GM19463 (cell line): ENCODE measurements at regions not wholly inside any gene's neighbourhood (a gene's known extent, or its start where the extent isn't known, plus 50 kb on each side); places are given as distances from the start of the nearest gene placed in this dataset.

ENCODE experiments used
- ATAC-seq: cut with Tn5 transposase; IDR thresholded peaks from one replicate; pipeline ENCODE4 v1.9.1; 2021; ENCODE audit warnings: mild to moderate bottlenecking, moderate library complexity; ENCODE audit not compliant: unreplicated experiment

GRCh38 chr18:59848002-59848401, 51.8 kb upstream of the PMAIP1 start:
- ATAC-seq = peak; percentile 34

- peak; percentile 21 for ATAC-seq
Observed at GRCh38 chr18:59847491-59847846, 52.3 kb upstream of the PMAIP1 start.

DNA sequence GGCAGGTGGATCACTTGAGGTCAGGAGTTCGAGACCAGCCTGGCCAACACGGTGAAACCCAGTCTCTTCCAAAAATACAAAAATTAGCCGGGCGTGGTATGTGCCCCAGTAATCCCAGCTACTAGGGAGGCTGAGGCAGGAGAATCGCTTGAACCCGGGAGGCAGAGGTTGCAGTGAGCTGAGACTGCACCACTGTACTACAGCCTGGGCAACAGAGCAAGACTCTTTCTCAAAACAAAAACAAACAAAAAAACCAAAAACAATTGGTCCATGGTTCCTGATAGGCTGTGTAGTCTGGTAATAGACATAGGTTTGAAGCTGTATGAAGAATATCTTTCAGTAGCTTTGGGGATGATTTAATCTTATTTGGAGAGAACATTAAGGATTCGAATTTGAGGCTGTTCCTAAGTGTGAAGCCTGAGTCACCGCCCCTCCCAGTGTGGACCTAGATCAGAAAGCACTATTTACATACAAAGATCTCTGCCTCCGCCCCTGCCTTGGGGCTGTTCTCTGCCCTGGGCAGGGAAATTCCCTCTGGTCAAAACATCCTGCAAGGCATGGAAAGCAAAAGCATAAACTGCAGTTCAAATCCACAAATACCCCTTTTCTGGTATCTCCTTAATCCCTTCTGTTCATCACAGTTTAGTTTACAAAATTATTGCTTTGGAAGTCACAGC, 52.8 kb upstream of the PMAIP1 start:
- ATAC-seq = peak; percentile 92

DNA sequence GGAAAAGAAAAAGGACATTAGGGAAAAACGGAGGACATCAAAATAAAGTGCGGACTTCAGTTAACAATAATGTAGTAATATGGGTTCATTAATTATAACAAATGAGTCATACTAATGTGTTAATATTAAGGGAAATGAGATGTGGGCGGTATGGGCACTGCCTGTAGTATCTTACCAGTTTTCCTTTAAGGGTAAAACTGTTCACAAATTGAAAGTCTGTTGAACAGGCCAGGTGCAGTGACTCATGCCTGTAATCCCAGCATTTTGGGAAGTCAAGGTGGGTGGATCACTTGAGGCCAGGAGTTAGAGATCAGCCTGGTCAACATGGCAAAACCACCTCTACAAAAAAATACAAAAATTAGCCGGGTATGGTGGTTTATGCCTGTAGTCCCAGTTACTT, 56.8 kb upstream of the PMAIP1 start:
- ATAC-seq = no peak

DNA sequence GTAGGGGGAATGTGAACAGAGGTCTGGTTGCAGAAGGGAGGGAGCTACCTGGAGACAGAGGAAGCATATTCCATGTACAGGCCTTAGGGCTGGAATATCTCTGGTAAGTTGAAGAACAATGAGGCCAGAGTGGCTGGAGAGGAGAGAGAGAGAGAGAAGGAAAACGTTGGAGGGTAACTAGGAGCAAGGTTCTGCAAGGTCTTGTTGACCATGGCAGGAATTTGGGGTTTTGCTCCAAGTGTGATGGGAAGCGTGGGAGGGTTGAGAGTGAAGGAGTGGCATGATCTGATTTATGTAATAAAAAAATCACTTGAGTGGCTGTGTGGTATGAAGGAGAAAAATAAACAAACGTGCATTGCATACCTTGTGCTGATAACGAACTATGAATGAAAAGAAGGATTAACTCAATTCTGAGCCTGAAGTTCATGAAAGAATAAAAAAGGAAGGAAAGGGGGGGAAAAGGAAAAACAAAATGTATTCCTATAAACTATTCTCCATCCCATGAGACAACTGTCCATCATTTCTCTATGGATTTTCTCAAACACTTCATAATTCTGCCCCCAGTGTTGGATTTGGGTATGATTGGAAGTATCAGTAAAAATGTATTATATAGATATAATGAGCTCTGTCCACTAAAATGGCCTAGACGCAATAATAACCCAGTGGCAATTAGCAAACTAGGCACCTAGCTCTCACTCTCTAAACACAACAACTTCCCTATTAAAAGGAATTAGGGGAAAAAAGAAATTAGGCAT, 59.7 kb upstream of the PMAIP1 start:
- ATAC-seq = no peak

DNA sequence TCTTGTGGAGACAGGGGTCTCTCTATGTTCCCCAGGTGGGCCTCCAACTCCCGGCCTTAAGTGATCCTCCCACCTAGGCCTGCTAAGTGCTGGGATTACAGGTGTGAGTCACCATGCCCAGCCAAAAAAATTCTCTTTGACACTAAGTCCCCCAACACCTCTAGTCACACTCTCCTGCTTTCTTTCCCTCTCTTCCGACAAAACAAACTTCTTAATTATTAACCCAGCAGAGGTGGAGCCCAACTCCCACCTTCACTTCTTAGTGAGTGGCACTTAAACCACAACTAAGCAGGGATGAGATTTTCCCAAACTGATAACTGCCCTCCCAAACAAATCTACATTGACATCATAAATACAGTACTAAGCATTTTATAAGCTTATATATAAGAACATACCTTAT, 60.5 kb upstream of the PMAIP1 start:
- ATAC-seq = no peak

DNA sequence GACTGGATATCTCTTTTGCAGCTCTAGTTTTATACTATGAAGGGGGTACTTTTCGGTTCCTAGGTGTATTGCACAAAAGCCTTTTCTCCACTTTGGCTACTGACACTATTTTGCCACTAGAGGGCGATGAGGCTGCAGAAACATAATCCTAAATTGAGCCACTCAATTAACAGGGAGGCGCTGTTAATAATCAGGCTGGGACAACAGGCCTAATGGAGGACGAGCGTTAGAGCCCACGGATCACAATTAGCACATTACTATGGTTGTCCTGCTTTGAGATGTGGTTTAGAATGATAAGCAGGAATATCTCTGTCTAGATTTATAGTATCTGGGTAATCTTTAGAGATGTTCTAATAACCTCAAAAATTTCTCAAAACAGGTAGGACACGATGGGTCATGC, 62.2 kb upstream of the PMAIP1 start:
- peak; percentile 43 for ATAC-seq

DNA sequence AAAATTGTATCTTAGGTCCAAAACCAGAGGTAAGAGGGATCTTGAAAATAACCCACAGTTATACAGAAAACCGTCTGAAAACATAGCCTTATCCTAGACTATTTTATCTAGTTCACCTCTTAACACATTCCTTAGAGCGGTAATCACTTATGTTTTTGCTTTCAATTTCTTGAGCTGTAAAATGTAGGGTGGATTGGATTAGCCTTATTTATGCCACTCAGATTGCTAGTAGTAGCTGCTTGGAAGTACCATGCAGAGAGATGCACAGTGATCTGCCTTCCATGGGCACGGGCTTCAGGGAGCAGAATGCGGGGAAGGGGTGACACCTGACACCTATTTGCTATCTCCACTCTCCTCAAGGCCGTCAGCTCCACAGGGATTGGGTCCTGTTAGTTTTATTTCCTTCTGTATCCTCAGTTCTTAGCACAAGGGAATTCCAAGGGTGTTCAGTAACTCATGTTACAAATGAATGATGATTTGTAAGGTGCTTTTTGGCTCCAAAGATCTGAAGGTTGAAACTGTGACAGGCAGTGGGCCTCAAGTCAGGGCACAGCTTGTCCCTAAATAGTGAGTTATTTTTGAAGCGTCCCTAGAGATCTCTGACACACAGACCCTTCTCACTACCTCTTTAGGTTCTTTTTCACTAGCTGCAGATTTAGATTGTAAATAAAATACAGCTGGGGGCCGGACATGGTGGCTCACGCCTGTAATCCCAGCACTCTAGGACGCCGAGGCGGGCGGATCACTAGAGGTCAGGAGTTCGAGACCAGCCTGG, 64.0 kb upstream of the PMAIP1 start:
- ATAC-seq = peak; percentile 28

DNA sequence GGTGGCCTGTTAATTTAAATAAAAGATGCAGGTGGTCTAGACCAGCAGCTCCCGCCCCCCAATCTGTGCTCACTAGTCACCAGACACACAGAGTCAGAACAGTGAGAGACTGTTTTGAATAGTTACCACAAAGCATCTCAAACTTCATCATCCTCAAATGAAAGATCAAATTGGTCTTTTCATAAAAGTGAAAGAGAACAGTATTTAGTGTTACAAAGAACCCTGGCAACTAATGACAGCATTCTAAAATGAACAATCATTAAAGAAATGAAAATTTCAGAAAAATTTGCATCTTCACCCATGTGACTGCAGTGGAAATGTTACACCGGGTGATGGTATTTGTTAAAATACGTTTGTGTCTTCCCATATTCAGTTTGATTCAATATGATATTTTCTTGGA, 65.5 kb upstream of the PMAIP1 start:
- peak; percentile 36 for ATAC-seq

DNA sequence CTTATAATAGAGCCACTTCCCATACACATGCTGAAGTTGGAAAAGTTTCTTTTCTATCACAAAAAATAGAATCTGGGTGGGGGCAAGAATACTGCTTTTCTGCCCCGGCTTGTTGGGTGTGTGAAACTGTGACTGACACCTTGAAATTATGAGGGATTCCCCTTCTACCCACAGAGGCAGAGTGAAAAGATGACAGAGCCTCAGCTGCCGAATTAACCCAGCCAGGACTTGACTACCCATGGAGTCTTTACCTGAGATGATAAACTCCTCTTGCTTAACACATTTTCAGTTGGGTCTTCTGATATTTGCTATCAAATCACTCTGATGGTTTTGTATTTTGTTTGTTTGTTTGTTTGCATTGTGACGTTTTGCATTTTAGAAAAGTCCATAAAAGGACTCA, 66.0 kb upstream of the PMAIP1 start:
- ATAC-seq = peak; percentile 83

- ATAC-seq = peak; percentile 62
Observed at GRCh38 chr18:59823596-59824195, 76.1 kb upstream of the PMAIP1 start.

DNA sequence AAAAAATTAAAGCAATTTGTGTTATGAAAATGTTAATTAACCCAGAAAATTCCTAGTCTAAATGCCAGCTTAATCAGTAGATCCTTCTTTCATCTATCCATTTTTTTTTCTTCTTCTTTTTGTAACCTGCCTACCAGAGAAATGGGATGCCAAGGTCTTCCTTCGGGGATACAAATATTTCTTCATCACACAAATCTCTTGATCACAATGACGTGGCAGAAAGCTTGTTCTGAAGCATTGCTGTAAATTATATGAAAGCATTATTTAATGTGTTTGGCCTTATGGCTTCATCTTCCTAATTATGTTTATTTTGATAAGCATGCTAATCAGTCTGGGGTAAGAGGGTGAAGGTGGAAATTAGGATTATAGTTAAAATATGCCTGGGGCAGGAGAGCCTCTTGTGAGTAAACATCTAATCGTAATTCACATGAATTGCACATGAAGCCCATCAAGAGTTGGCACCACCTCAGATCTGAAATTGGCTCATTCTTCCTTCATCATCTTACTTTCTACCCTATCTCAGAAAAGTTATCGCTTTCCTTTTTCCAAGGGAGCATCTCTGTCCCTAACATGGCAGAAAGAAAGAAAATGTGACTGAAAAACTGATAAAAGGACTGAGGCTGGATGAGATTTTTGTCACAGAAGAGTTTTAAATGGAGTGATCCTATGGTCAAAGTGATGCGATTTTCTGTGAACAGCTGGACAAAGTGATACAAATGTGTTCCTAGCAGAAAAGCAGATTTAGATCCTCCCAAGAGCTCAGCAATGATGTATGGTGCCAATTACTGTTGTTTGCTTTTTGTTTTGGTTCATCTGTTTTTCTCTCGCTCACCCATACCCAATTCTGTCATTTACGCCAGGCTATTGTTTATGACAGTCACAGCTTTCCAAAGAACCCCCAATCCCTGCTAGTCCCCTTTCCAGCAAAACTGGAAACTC, 76.9 kb upstream of the PMAIP1 start:
- ATAC-seq = no peak

DNA sequence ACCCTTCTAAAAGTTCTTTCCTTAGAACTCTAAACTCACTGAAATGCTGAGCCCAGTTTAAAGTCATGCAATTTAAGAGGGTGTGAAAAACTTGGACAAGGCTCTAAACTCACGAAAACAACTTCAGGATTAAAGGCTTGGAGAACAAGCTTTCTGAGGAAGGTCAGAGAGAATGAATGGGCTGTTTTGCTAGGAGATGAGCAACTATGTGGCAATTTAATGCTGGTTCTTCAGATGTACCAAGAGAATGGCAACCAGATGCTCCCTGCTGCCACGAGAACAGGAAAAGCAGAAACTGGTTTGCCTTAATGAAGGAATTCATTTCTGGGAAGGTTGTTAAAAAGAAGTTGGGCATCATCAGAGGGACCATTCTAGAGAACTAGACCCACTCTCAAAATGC, 77.8 kb upstream of the PMAIP1 start:
- ATAC-seq = no peak

DNA sequence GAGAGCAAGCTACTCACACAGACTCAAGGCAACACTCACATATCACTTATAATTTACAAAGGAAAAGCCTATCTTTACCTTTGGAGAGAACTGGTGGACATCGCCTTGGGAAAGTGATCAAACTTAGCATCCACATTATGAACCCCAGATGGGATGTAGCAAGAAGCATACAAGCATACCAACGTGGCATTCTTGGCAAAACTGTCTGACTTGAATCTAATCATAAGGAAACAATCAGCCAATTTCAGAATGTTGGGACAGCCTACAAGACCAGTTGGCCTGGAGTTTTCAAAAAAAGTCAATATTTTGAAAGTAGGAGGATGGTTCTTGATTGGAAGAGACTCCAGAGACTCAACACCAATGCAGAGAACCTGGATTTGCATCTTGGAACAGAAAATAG, 79.1 kb upstream of the PMAIP1 start:
- no peak for ATAC-seq

DNA sequence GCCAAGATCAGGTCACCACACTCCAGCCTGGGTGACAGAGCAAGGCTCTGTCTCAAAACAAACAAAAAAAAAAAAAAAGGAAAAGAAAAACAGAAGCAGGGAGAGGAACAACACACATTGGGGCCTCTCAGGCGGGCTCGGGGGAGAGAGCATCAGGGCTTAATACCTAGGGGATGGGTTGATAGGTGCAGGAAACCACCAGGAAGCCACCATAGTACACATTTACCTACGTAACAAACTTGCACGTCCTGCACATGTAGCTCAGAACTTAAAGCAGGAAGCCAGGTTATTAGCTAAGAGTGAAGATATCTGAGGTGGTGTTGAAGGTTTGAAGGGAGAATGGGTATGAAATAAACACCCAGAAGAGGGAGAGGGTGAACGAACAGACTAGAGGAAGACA, 81.0 kb upstream of the PMAIP1 start:
- ATAC-seq = no peak

- ATAC-seq = no peak
Observed at GRCh38 chr18:59814891-59815290, 84.9 kb upstream of the PMAIP1 start.

- ATAC-seq = no peak
Observed at GRCh38 chr18:59813942-59814341, 85.9 kb upstream of the PMAIP1 start.

DNA sequence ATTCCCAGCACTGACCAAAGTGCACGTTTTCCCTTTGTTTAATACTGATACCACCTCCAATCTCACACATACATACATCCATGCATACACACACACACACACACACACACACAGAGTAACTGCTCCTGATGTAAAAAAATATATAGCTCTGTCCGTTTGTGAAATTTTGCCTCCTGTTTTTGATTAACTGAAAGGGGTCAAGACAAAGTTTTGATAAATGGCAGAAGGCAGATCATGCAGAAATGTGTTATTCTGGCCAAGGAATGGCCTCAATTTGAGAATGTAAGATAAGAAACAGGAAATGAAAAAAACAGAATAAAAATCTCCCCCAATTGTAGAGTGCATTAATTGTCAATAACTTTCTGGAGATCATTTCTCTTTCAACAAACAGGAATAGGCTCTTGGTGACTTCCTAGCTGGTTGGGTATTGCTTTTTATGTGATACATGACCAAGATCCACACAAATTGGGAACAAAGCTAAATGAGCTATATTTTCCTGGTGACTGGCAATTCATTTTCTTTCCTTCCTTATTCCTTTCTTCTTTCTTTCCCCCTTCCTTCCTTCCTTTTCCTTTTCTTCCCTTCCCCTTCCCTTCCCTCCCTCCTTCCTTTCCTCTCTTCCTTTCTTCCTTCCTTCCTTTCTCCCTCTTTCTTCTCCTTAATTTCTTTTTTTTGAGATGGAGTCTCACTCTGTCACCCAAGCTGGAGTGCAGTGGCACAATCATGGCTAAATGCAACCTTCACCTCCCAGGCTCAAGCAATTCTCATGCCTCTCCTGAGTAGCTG, 88.9 kb upstream of the PMAIP1 start:
- ATAC-seq = no peak

GRCh38 chr18:59810183-59810582, 89.6 kb upstream of the PMAIP1 start:
- no peak for ATAC-seq

DNA sequence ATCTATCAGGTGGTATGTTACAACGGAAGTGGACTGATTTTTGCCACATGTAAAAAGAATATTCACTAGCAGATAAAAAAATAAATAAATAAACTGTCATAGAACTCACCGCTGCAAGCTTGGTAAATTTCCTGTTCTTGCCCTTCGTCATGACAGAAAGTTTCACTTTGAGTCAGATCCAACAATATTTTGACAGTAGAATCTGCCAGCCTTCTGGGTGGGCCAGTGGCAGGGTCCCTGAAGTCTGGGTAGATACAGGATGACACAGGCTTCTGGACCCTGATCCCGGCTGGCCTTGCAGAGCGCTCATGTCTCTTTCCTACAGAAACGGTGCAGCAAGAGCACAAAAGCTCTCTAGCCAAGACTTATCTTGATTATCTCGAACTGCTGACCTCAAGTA, 97.8 kb upstream of the PMAIP1 start:
- ATAC-seq = peak; percentile 81
